GM23338 (cell line): ENCODE measurements at regions not wholly inside any gene's neighbourhood (a gene's known extent, or its start where the extent isn't known, plus 50 kb on each side); places are given as distances from the start of the nearest gene placed in this dataset.

Experiments used
- CREB1 ChIP-seq: fragments of 250-450 bp; sonication (Bioruptor Pico); IDR thresholded peaks from 2 replicates; pipeline ENCODE4 v1.5.0; 2020; ENCODE audit warnings: low read depth, mild to moderate bottlenecking, moderate library complexity
- CTCF ChIP-seq, 2 experiments: fragments of 200-600 bp in 1 of 2; sonication (generic) in 1 of 2; conservative IDR thresholded peaks; 2 replicates each; pipeline versions ENCODE4 v1.5.1 to v1.6.1; 2016 to 2017; ENCODE audit warnings: antibody characterized with exemption in 2 of 2, low read depth in 2 of 2, mild to moderate bottlenecking in 2 of 2, moderate library complexity in 1 of 2
- EZH2 ChIP-seq: fragments of 200-600 bp; sonication (generic); IDR thresholded peaks from one replicate; pipeline ENCODE4 v1.8.0; 2017; ENCODE audit warnings: antibody characterized with exemption, mild to moderate bottlenecking, low read depth; ENCODE audit not compliant: unreplicated experiment
- JUNB ChIP-seq: IDR thresholded peaks from one replicate; pipeline ENCODE4 v1.6.1; 2016; ENCODE audit warnings: antibody characterized with exemption; ENCODE audit not compliant: unreplicated experiment
- POLR2AphosphoS5 ChIP-seq: IDR thresholded peaks from 2 replicates; pipeline ENCODE4 v1.6.1; 2016; ENCODE audit warnings: antibody characterized with exemption, low read depth

DNA sequence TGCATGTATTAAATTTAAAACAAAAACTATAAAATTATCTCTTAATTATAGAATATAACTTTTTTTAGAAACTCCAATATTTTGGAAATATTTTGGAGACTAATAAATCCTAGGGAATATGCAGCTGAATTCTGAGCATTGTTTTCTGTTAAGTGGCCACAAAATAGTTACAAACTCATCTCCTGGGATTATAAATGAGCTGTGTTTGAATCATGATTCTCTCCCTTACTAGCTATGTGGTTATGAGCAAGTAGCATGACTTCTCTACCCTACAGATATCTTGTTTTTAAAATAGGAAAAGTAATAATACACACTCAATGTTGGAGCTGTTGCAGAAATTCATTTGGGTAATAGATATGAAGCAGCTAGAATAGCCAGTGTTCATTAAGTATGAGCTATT is 137.9 kb upstream of the ITGA4 start:
- TF ChIP-seq CTCF (conservative IDR thresholded peaks at IDR 0.05; ENCODE audit: low read depth in 2 of 2) (no peak), JUNB (no peak), EZH2 (no peak), CREB1 (CRISPR knock-in tag) (no peak), POLR2AphosphoS5 (no peak)
